GM23338 (cell line): ENCODE measurements at regions not wholly inside any gene's neighbourhood (a gene's known extent, or its start where the extent isn't known, plus 50 kb on each side); places are given as distances from the start of the nearest gene placed in this dataset.

ENCODE experiments used
- CREB1 ChIP-seq: fragments of 250-450 bp; sonication (Bioruptor Pico); IDR thresholded peaks from 2 replicates; pipeline ENCODE4 v1.5.0; 2020; ENCODE audit warnings: low read depth, mild to moderate bottlenecking, moderate library complexity
- CTCF ChIP-seq, 2 experiments: fragments of 200-600 bp in 1 of 2; sonication (generic) in 1 of 2; conservative IDR thresholded peaks; 2 replicates each; pipeline versions ENCODE4 v1.5.1 to v1.6.1; 2016 to 2017; ENCODE audit warnings: antibody characterized with exemption in 2 of 2, low read depth in 2 of 2, mild to moderate bottlenecking in 2 of 2, moderate library complexity in 1 of 2
- ETS1 ChIP-seq: IDR thresholded peaks from 2 replicates; pipeline ENCODE4 v1.6.1; 2016; ENCODE audit warnings: antibody characterized with exemption
- EZH2 ChIP-seq: fragments of 200-600 bp; sonication (generic); IDR thresholded peaks from one replicate; pipeline ENCODE4 v1.8.0; 2017; ENCODE audit warnings: antibody characterized with exemption, mild to moderate bottlenecking, low read depth; ENCODE audit not compliant: unreplicated experiment
- EZH2phosphoT487 ChIP-seq: fragments of 200-600 bp; sonication (generic); IDR thresholded peaks from one replicate; pipeline ENCODE4 v1.8.1; 2018; ENCODE audit warnings: antibody characterized with exemption; ENCODE audit not compliant: unreplicated experiment
- POLR2AphosphoS5 ChIP-seq: IDR thresholded peaks from 2 replicates; pipeline ENCODE4 v1.6.1; 2016; ENCODE audit warnings: antibody characterized with exemption, low read depth
- ZNF462 ChIP-seq: fragments of 250-450 bp; sonication (Bioruptor Pico); IDR thresholded peaks from 2 replicates; pipeline ENCODE4 v1.5.0; 2020; ENCODE audit warnings: mild to moderate bottlenecking, moderate library complexity
- TF ChIP-seq, protein P1 (sequence below): IDR thresholded peaks from one replicate; pipeline ENCODE4 v1.6.1; 2018; ENCODE audit warnings: antibody characterized with exemption; ENCODE audit not compliant: unreplicated experiment

DNA sequence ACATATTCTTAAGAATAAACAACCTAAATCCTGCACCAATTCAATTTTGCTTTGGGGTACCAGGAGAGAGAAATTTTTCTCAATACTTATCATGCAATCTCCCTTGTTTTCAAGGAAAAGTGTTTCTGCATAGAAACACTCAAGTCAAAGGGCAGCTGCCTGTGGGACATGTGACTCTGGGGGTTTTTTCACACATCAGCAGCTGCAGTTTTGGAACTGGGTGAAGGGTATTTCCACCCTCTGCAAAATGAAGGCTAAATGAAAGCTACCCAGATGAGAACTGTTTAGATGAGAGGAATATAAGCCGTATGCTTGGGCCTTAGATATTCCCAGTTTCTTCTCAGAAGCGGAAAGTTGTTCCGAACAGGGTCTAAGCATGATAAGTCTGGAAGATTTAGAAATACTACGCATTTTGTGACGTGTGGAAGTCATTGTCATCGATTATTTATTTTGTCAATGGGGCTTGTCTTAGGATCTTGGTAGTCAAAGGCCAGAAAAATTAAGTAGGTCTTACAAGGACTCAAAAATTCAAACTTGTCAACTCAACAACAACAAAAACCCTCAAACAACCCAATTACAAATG lies 64.3 kb upstream of the BOD1 start:
- TF ChIP-seq CTCF (conservative IDR thresholded peaks at IDR 0.05; ENCODE audit: low read depth in 2 of 2) (no peak), EZH2 (no peak), POLR2AphosphoS5 (no peak), EZH2phosphoT487 (no peak), ETS1 (no peak), CREB1 (CRISPR knock-in tag) (no peak), ZNF462 (CRISPR knock-in tag) (no peak)
- TF ChIP-seq, protein P1, sequence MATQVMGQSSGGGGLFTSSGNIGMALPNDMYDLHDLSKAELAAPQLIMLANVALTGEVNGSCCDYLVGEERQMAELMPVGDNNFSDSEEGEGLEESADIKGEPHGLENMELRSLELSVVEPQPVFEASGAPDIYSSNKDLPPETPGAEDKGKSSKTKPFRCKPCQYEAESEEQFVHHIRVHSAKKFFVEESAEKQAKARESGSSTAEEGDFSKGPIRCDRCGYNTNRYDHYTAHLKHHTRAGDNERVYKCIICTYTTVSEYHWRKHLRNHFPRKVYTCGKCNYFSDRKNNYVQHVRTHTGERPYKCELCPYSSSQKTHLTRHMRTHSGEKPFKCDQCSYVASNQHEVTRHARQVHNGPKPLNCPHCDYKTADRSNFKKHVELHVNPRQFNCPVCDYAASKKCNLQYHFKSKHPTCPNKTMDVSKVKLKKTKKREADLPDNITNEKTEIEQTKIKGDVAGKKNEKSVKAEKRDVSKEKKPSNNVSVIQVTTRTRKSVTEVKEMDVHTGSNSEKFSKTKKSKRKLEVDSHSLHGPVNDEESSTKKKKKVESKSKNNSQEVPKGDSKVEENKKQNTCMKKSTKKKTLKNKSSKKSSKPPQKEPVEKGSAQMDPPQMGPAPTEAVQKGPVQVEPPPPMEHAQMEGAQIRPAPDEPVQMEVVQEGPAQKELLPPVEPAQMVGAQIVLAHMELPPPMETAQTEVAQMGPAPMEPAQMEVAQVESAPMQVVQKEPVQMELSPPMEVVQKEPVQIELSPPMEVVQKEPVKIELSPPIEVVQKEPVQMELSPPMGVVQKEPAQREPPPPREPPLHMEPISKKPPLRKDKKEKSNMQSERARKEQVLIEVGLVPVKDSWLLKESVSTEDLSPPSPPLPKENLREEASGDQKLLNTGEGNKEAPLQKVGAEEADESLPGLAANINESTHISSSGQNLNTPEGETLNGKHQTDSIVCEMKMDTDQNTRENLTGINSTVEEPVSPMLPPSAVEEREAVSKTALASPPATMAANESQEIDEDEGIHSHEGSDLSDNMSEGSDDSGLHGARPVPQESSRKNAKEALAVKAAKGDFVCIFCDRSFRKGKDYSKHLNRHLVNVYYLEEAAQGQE: no peak
